Neural cell (in vitro differentiated cells): ENCODE measurements at regions not wholly inside any gene's neighbourhood (a gene's known extent, or its start where the extent isn't known, plus 50 kb on each side); places are given as distances from the start of the nearest gene placed in this dataset.

Experiments
- H2AFZ ChIP-seq: fragments of 200-600, 300-800 bp; sonication (generic), shearing (Covaris generic); 2 replicates; pipeline ENCODE4 v1.6.0; 2014; ENCODE audit warnings: low read depth, mild to moderate bottlenecking, antibody characterized with exemption, low read length, moderate library complexity
- H3F3A ChIP-seq: fragments of 200-600 bp; shearing (Covaris generic); 2 replicates; pipeline ENCODE4 v1.6.1; 2016; ENCODE audit warnings: mild to moderate bottlenecking, moderate library complexity, mixed read lengths, antibody characterized with exemption, low read length; ENCODE audit not compliant: insufficient read depth, poor library complexity, severe bottlenecking
- H3K27ac ChIP-seq: fragments of 200-600, 300-800 bp; sonication (generic), shearing (Covaris generic); 2 replicates; pipeline ENCODE4 v1.5.1; 2014; ENCODE audit warnings: mild to moderate bottlenecking, low read length, moderate library complexity
- H3K27me3 ChIP-seq: fragments of 300-800, 200-600 bp; sonication (generic), shearing (Covaris generic); 2 replicates; pipeline ENCODE4 v1.6.0; 2014; ENCODE audit warnings: mild to moderate bottlenecking, low read depth, low read length, moderate library complexity; ENCODE audit not compliant: insufficient read depth
- H3K36me3 ChIP-seq: fragments of 300-800, 200-600 bp; sonication (generic), shearing (Covaris generic); 2 replicates; pipeline ENCODE4 v1.5.1; 2014; ENCODE audit warnings: mild to moderate bottlenecking, antibody characterized with exemption, low read length, moderate library complexity; ENCODE audit not compliant: insufficient read depth
- H3K4me2 ChIP-seq: fragments of 300-800, 200-600 bp; sonication (generic), shearing (Covaris generic); 2 replicates; pipeline ENCODE4 v1.6.0; 2014; ENCODE audit warnings: mild to moderate bottlenecking, low read length
- H3K4me3 ChIP-seq: fragments of 300-800, 200-600 bp; sonication (generic), shearing (Covaris generic); 2 replicates; pipeline ENCODE4 v1.5.1; 2014; ENCODE audit warnings: mild to moderate bottlenecking, low read length, moderate library complexity
- H3K79me2 ChIP-seq: fragments of 200-600 bp; shearing (Covaris generic); replicated peaks from 2 replicates; pipeline ENCODE4 v1.6.0; 2014; ENCODE audit warnings: mild to moderate bottlenecking, low read length, moderate library complexity; ENCODE audit not compliant: insufficient read depth
- H3K9ac ChIP-seq: fragments of 300-800, 200-600 bp; sonication (generic), shearing (Covaris generic); 2 replicates; pipeline ENCODE4 v1.6.1; 2016; ENCODE audit warnings: mild to moderate bottlenecking, low read length, mixed read lengths
- H3K9me2 ChIP-seq: fragments of 200-600 bp; shearing (Covaris generic); 2 replicates; pipeline ENCODE4 v1.6.1; 2016; ENCODE audit warnings: mild to moderate bottlenecking, low read length, mixed read lengths; ENCODE audit not compliant: insufficient read depth
- H3K9me3 ChIP-seq: fragments of 200-600, 300-800 bp; sonication (generic), shearing (Covaris generic); 2 replicates; pipeline ENCODE4 v1.6.1; 2016; ENCODE audit warnings: mild to moderate bottlenecking, mixed run types, low read length, moderate library complexity, mixed read lengths
- H4K20me1 ChIP-seq: fragments of 200-600 bp; shearing (Covaris generic); 2 replicates; pipeline ENCODE4 v1.6.1; 2016; ENCODE audit warnings: mild to moderate bottlenecking, mixed run types; ENCODE audit not compliant: insufficient read depth
- EP300 ChIP-seq: fragments of 450-650 bp; conservative IDR thresholded peaks from 2 replicates; pipeline ENCODE4 v1.6.1; 2014; ENCODE audit warnings: antibody characterized with exemption, mild to moderate bottlenecking, moderate library complexity; ENCODE audit not compliant: poor library complexity, severe bottlenecking
- EZH2 ChIP-seq: fragments of 200-600, 300-800 bp; shearing (Covaris generic), sonication (generic); IDR thresholded peaks from 2 replicates; pipeline ENCODE4 v1.6.1; 2014; ENCODE audit warnings: antibody characterized with exemption, low read length, borderline replicate concordance, mild to moderate bottlenecking; ENCODE audit not compliant: insufficient read depth, poor library complexity, severe bottlenecking
- MXI1 ChIP-seq: fragments of 450-650 bp; conservative IDR thresholded peaks from 2 replicates; pipeline ENCODE4 v1.6.1; 2014; ENCODE audit warnings: antibody characterized with exemption, mild to moderate bottlenecking; ENCODE audit not compliant: poor library complexity, severe bottlenecking
- POLR2AphosphoS5 ChIP-seq: IDR thresholded peaks from 2 replicates; pipeline ENCODE4 v1.6.1; 2012
- RAD21 ChIP-seq: fragments of 450-650 bp; conservative IDR thresholded peaks from 2 replicates; pipeline ENCODE4 v1.6.1; 2014; ENCODE audit warnings: antibody characterized with exemption, mild to moderate bottlenecking, moderate library complexity
- SMC3 ChIP-seq: fragments of 450-650 bp; conservative IDR thresholded peaks from 2 replicates; pipeline ENCODE4 v1.6.1; 2014; ENCODE audit warnings: antibody characterized with exemption, mild to moderate bottlenecking, moderate library complexity; ENCODE audit not compliant: poor library complexity
- TAF1 ChIP-seq: IDR thresholded peaks from 2 replicates; pipeline ENCODE4 v1.6.1; 2012; ENCODE audit warnings: low read depth
- TF ChIP-seq, protein P1 (sequence below): fragments of 450-650 bp; IDR thresholded peaks from 2 replicates; pipeline ENCODE4 v1.5.1; 2014; ENCODE audit warnings: antibody characterized with exemption, mild to moderate bottlenecking, moderate library complexity; ENCODE audit not compliant: poor library complexity, severe bottlenecking
- TF ChIP-seq, protein P2 (sequence below): IDR thresholded peaks from 2 replicates; pipeline ENCODE4 v1.6.1; 2012; ENCODE audit warnings: borderline replicate concordance

DNA sequence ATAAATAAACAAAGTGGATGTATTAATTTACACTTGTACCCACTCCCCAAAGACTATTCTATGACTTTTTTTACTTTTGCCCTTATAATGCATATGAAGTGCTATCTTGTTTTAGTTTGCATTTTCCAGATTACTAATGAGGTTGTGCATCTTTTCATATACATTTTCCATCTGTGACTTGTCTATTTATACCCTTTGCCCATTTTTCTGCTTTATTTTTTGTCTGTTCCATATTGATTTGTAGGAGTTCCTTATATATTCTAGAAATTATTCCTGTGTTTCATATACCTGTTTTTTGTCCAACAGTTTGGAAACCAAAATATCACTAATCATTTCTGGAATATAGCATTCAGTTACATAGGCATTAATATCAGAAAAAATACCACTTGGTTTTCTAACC is 54.0 kb upstream of the SLC30A5 start:
- Histone ChIP-seq H3K27me3 (no peaks in the 10 kb centered on the region), H3K4me2 (no peak overlapping the region)

DNA sequence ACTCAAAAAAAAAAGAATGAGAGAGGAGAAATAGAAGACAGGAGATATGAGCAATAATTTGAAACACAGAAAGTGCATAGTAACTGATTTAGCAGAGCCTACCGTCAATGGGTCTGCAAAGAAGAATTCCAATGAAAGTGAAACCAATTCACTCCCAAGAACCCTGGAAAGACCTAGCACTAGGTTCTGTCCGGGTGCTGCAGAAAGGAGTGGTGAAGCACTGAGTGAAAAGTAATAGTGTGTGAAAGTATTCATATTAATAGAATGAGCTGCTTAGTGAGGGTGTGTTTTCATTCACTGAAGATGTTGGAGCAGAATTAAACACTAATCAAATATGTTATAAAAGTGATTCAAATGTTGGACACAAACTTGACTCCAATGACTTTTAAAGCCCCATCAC is 51.3 kb upstream of the SLC30A5 start:
- TF ChIP-seq, protein P1, sequence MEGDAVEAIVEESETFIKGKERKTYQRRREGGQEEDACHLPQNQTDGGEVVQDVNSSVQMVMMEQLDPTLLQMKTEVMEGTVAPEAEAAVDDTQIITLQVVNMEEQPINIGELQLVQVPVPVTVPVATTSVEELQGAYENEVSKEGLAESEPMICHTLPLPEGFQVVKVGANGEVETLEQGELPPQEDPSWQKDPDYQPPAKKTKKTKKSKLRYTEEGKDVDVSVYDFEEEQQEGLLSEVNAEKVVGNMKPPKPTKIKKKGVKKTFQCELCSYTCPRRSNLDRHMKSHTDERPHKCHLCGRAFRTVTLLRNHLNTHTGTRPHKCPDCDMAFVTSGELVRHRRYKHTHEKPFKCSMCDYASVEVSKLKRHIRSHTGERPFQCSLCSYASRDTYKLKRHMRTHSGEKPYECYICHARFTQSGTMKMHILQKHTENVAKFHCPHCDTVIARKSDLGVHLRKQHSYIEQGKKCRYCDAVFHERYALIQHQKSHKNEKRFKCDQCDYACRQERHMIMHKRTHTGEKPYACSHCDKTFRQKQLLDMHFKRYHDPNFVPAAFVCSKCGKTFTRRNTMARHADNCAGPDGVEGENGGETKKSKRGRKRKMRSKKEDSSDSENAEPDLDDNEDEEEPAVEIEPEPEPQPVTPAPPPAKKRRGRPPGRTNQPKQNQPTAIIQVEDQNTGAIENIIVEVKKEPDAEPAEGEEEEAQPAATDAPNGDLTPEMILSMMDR = no peak
- TF ChIP-seq SMC3 = no peak
- TF ChIP-seq, protein P2, sequence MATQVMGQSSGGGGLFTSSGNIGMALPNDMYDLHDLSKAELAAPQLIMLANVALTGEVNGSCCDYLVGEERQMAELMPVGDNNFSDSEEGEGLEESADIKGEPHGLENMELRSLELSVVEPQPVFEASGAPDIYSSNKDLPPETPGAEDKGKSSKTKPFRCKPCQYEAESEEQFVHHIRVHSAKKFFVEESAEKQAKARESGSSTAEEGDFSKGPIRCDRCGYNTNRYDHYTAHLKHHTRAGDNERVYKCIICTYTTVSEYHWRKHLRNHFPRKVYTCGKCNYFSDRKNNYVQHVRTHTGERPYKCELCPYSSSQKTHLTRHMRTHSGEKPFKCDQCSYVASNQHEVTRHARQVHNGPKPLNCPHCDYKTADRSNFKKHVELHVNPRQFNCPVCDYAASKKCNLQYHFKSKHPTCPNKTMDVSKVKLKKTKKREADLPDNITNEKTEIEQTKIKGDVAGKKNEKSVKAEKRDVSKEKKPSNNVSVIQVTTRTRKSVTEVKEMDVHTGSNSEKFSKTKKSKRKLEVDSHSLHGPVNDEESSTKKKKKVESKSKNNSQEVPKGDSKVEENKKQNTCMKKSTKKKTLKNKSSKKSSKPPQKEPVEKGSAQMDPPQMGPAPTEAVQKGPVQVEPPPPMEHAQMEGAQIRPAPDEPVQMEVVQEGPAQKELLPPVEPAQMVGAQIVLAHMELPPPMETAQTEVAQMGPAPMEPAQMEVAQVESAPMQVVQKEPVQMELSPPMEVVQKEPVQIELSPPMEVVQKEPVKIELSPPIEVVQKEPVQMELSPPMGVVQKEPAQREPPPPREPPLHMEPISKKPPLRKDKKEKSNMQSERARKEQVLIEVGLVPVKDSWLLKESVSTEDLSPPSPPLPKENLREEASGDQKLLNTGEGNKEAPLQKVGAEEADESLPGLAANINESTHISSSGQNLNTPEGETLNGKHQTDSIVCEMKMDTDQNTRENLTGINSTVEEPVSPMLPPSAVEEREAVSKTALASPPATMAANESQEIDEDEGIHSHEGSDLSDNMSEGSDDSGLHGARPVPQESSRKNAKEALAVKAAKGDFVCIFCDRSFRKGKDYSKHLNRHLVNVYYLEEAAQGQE = no peak
- no peak for TF ChIP-seq POLR2AphosphoS5
- TF ChIP-seq RAD21 = no peak
- no peak for TF ChIP-seq MXI1
- no peak for TF ChIP-seq EP300
- no peak for TF ChIP-seq EZH2
- no peak for TF ChIP-seq TAF1
- no peaks in the 10 kb centered on the region for H4K20me1 ChIP-seq
- H3K9me3 ChIP-seq = no peaks in the 10 kb centered on the region
- no peaks in the 10 kb centered on the region for H3F3A ChIP-seq
- no peaks in the 10 kb centered on the region for H3K36me3 ChIP-seq
- no peak overlapping the region for H2AFZ ChIP-seq
- H3K27ac ChIP-seq = no peak overlapping the region
- no peaks in the 10 kb centered on the region for H3K9me2 ChIP-seq
- H3K4me2 ChIP-seq = no peak overlapping the region
- H3K79me2 ChIP-seq = no peaks in the 10 kb centered on the region
- no peak overlapping the region for H3K9ac ChIP-seq
- H3K4me3 ChIP-seq = no peak overlapping the region
- no peaks in the 10 kb centered on the region for H3K27me3 ChIP-seq

More for the DNA sequence above, 54.0 kb upstream of the SLC30A5 start:
- Histone ChIP-seq H2AFZ (no peak overlapping the region), H3F3A (no peaks in the 10 kb centered on the region), H3K27ac (no peak overlapping the region), H3K9ac (no peak overlapping the region), H3K36me3 (no peaks in the 10 kb centered on the region), H4K20me1 (no peaks in the 10 kb centered on the region), H3K9me3 (no peaks in the 10 kb centered on the region), H3K4me3 (no peak overlapping the region), H3K9me2 (no peaks in the 10 kb centered on the region), H3K79me2 (no peaks in the 10 kb centered on the region)
- TF ChIP-seq, protein P1 = no peak
- no peak for TF ChIP-seq EZH2
- TF ChIP-seq SMC3 = no peak
- no peak for TF ChIP-seq TAF1
- no peak for TF ChIP-seq MXI1
- no peak for TF ChIP-seq EP300
- no peak for TF ChIP-seq POLR2AphosphoS5
- TF ChIP-seq, protein P2 = no peak
